ENCODE measurements at regions not wholly inside any gene's neighbourhood (a gene's known extent, or its start where the extent isn't known, plus 50 kb on each side); places are given as distances from the start of the nearest gene placed in this dataset.

- TF ChIP-seq CTCF (IDR thresholded peaks at IDR 0.05) (no peak), POLR2A (IDR thresholded peaks at IDR 0.05) (no peak)
These were observed 1327.4 kb downstream of the FSTL5 start for GRCh38 chr4:160836431-160836830.
